ENCODE measurements at regions not wholly inside any gene's neighbourhood (a gene's known extent, or its start where the extent isn't known, plus 50 kb on each side); places are given as distances from the start of the nearest gene placed in this dataset.

GRCh38 chr1:244971552-244972216 is 107.3 kb upstream of the HNRNPU start:
- Histone ChIP-seq H3K36me3 (ENCODE audit: insufficient read depth, low read length) (no peaks in the 10 kb centered on the region), H3K27me3 (ENCODE audit: insufficient read depth, low read length, poor library complexity, severe bottlenecking) (no peaks in the 10 kb centered on the region), H3K4me1 (ENCODE audit: insufficient read depth, low read length) (peaks cover 12% of the 10 kb centered on the region), H3K9me3 (ENCODE audit: low read length) (no peaks in the 10 kb centered on the region), H3K4me3 (ENCODE audit: low read length) (peak overlapping the region; percentile 69), H3K27ac (ENCODE audit: low read depth, low read length) (peak overlapping the region; percentile 99)
- Mint-ChIP-seq H3K27me3 (no peaks in the 10 kb centered on the region), H3K4me1 (peaks cover 16 to 29% (median 19%) of the 10 kb centered on the region in 3 donors), H3K9me3 (no peaks in the 10 kb centered on the region), H3K36me3 (peaks cover 0 to 16% (median 2%) of the 10 kb centered on the region in 3 donors), H3K27ac (peak overlapping the region; percentile 96 to 100 (median 98)), H3K4me3 (peak overlapping the region; percentile 91 to 98 (median 93))
- ChIA-PET CTCF (interaction anchor here (0.7 to 2.2 kb wide), 6 partner anchors 7 to 170 kb away, joined by 3 to 20 read pairs (median 5); partner anchors contain the start of genes COX20 and HNRNPU), POLR2A (interaction anchor here (0.6 to 5.0 kb wide), 10 partner anchors 57 to 1717 kb away, joined by 3 to 205 read pairs (median 5); partner anchors contain the start of genes CEP170, COX20 and HNRNPU)
- no peak for DNase-seq

GRCh38 chr1:244970744-244971551 is 106.6 kb upstream of the HNRNPU start:
- DNase-seq = peak; percentile 86 to 96 (median 95)
- Histone ChIP-seq H3K27ac (ENCODE audit: low read depth, low read length) (peak overlapping the region; percentile 99), H3K27me3 (ENCODE audit: insufficient read depth, low read length, poor library complexity, severe bottlenecking) (no peaks in the 10 kb centered on the region), H3K4me1 (ENCODE audit: insufficient read depth, low read length) (peaks cover 12% of the 10 kb centered on the region), H3K4me3 (ENCODE audit: low read length) (peak overlapping the region; percentile 69), H3K36me3 (ENCODE audit: insufficient read depth, low read length) (no peaks in the 10 kb centered on the region), H3K9me3 (ENCODE audit: low read length) (no peaks in the 10 kb centered on the region)
- POLR2A ChIA-PET = interaction anchor here (0.7 to 5.0 kb wide), 10 partner anchors 36 to 1716 kb away, joined by 3 to 205 read pairs (median 4); partner anchors contain the start of genes CEP170, COX20 and HNRNPU
- H3K36me3 Mint-ChIP-seq = peaks cover 0 to 16% (median 2%) of the 10 kb centered on the region in 3 donors
- no peaks in the 10 kb centered on the region for H3K9me3 Mint-ChIP-seq
- H3K27me3 Mint-ChIP-seq = no peaks in the 10 kb centered on the region
- H3K4me3 Mint-ChIP-seq = peak overlapping the region; percentile 91 to 98 (median 93)
- H3K4me1 Mint-ChIP-seq = peaks cover 16 to 29% (median 19%) of the 10 kb centered on the region in 3 donors
- CTCF ChIA-PET = interaction anchor here (0.7 to 2.2 kb wide), 6 partner anchors 8 to 170 kb away, joined by 3 to 20 read pairs (median 5); partner anchors contain the start of genes COX20 and HNRNPU
- H3K27ac Mint-ChIP-seq = peak overlapping the region; percentile 96 to 100 (median 98)

GRCh38 chr1:244970236-244970743 is 105.9 kb upstream of the HNRNPU start:
- DNase-seq = peak in 3 of 5 donors; percentile 61 to 85 (median 82)
- Histone ChIP-seq H3K4me3 (ENCODE audit: low read length) (peak overlapping the region; percentile 69), H3K9me3 (ENCODE audit: low read length) (no peaks in the 10 kb centered on the region), H3K36me3 (ENCODE audit: insufficient read depth, low read length) (no peaks in the 10 kb centered on the region), H3K4me1 (ENCODE audit: insufficient read depth, low read length) (peaks cover 12% of the 10 kb centered on the region), H3K27ac (ENCODE audit: low read depth, low read length) (peak overlapping the region; percentile 99), H3K27me3 (ENCODE audit: insufficient read depth, low read length, poor library complexity, severe bottlenecking) (no peaks in the 10 kb centered on the region)
- peak overlapping the region; percentile 91 to 98 (median 93) for H3K4me3 Mint-ChIP-seq
- H3K4me1 Mint-ChIP-seq = peaks cover 16 to 29% (median 19%) of the 10 kb centered on the region in 3 donors
- no peaks in the 10 kb centered on the region for H3K27me3 Mint-ChIP-seq
- peaks cover 0 to 16% (median 2%) of the 10 kb centered on the region in 3 donors for H3K36me3 Mint-ChIP-seq
- CTCF ChIA-PET = interaction anchor here (1.5 to 2.2 kb wide), 4 partner anchors 9 to 169 kb away, joined by 4 to 20 read pairs (median 12); partner anchors contain the start of genes COX20 and HNRNPU
- POLR2A ChIA-PET = interaction anchor here (0.7 to 5.0 kb wide), 9 partner anchors 37 to 318 kb away, joined by 3 to 205 read pairs (median 5); partner anchors contain the start of genes COX20 and HNRNPU
- H3K9me3 Mint-ChIP-seq = no peaks in the 10 kb centered on the region
- peak overlapping the region; percentile 97 to 100 (median 100) for H3K27ac Mint-ChIP-seq

- Histone ChIP-seq H3K4me1 (ENCODE audit: insufficient read depth, low read length) (peaks cover 12% of the 10 kb centered on the region), H3K9me3 (ENCODE audit: low read length) (no peaks in the 10 kb centered on the region), H3K27ac (ENCODE audit: low read depth, low read length) (peak overlapping the region; percentile 99), H3K4me3 (ENCODE audit: low read length) (peak overlapping the region; percentile 67), H3K27me3 (ENCODE audit: insufficient read depth, low read length, poor library complexity, severe bottlenecking) (no peaks in the 10 kb centered on the region), H3K36me3 (ENCODE audit: insufficient read depth, low read length) (no peaks in the 10 kb centered on the region)
- peak; percentile 39 to 85 (median 81) for DNase-seq
- peak overlapping the region; percentile 89 to 98 (median 93) for H3K4me3 Mint-ChIP-seq
- H3K9me3 Mint-ChIP-seq = no peaks in the 10 kb centered on the region
- peaks cover 0 to 16% (median 2%) of the 10 kb centered on the region in 3 donors for H3K36me3 Mint-ChIP-seq
- ChIA-PET CTCF (interaction anchor here (0.8 to 1.5 kb wide), 8 partner anchors 8 to 168 kb away, joined by 3 to 7 read pairs (median 4); partner anchors contain the start of gene HNRNPU), POLR2A (interaction anchor here (0.7 to 5.0 kb wide), 10 partner anchors 9 to 921 kb away, joined by 3 to 205 read pairs (median 4); partner anchors contain the start of genes COX20 and HNRNPU)
- peak overlapping the region; percentile 97 to 100 (median 100) for H3K27ac Mint-ChIP-seq
- H3K4me1 Mint-ChIP-seq = peaks cover 16 to 29% (median 19%) of the 10 kb centered on the region in 3 donors
- no peaks in the 10 kb centered on the region for H3K27me3 Mint-ChIP-seq
These were observed 105.3 kb upstream of the HNRNPU start for GRCh38 chr1:244969355-244970235.

- no peaks in the 10 kb centered on the region for H3K9me3 Mint-ChIP-seq
- Histone ChIP-seq H3K27me3 (ENCODE audit: insufficient read depth, low read length, poor library complexity, severe bottlenecking) (no peaks in the 10 kb centered on the region), H3K9me3 (ENCODE audit: low read length) (no peaks in the 10 kb centered on the region), H3K4me3 (ENCODE audit: low read length) (no peak overlapping the region), H3K27ac (ENCODE audit: low read depth, low read length) (peak overlapping the region; percentile 99), H3K36me3 (ENCODE audit: insufficient read depth, low read length) (no peaks in the 10 kb centered on the region), H3K4me1 (ENCODE audit: insufficient read depth, low read length) (peaks cover 20% of the 10 kb centered on the region)
- H3K27ac Mint-ChIP-seq = peak overlapping the region in 7 of 8 donors; percentile 97 to 100 (median 100)
- peaks cover 0 to 16% (median 2%) of the 10 kb centered on the region in 3 donors for H3K36me3 Mint-ChIP-seq
- H3K4me3 Mint-ChIP-seq = peak overlapping the region in 4 of 7 donors; percentile 23 to 98 (median 94)
- ChIA-PET CTCF (interaction anchor here (0.8 to 1.5 kb wide), 8 partner anchors 8 to 167 kb away, joined by 3 to 7 read pairs (median 4); partner anchors contain the start of gene HNRNPU), POLR2A (interaction anchor here (0.7 to 5.0 kb wide), 7 partner anchors 10 to 238 kb away, joined by 3 to 205 read pairs (median 7); partner anchors contain the start of genes COX20 and HNRNPU)
- peaks cover 22 to 35% (median 26%) of the 10 kb centered on the region in 3 donors for H3K4me1 Mint-ChIP-seq
- no peaks in the 10 kb centered on the region for H3K27me3 Mint-ChIP-seq
- DNase-seq = no peak
These were observed 104.5 kb upstream of the HNRNPU start for GRCh38 chr1:244968881-244969280.

GRCh38 chr1:244968471-244968871 is 104.1 kb upstream of the HNRNPU start:
- no peaks in the 10 kb centered on the region for H3K27me3 ChIP-seq (ENCODE audit: insufficient read depth, low read length, poor library complexity, severe bottlenecking)
- Mint-ChIP-seq H3K4me1 (peaks cover 26 to 39% (median 30%) of the 10 kb centered on the region in 3 donors), H3K27ac (peak overlapping the region in 7 of 8 donors; percentile 69 to 100 (median 97)), H3K4me3 (peak overlapping the region in 5 of 7 donors; percentile 23 to 55 (median 39)), H3K27me3 (no peaks in the 10 kb centered on the region), H3K9me3 (no peaks in the 10 kb centered on the region), H3K36me3 (peaks cover 0 to 16% (median 2%) of the 10 kb centered on the region in 3 donors)
- no peaks in the 10 kb centered on the region for H3K36me3 ChIP-seq (ENCODE audit: insufficient read depth, low read length)
- peaks cover 24% of the 10 kb centered on the region for H3K4me1 ChIP-seq (ENCODE audit: insufficient read depth, low read length)
- no peaks in the 10 kb centered on the region for H3K9me3 ChIP-seq (ENCODE audit: low read length)
- no peak overlapping the region for H3K27ac ChIP-seq (ENCODE audit: low read depth, low read length)
- ChIA-PET POLR2A (interaction anchor here (4.2 to 5.0 kb wide), 2 partner anchors 105 to 133 kb away, joined by 99 to 205 read pairs; partner anchors contain the start of genes COX20 and HNRNPU), CTCF (interaction anchor here (1.4 kb wide), 1 partner anchor 12 kb away, joined by 3 read pairs; no protein-coding TSS in a partner anchor)
- DNase-seq = no peak
- H3K4me3 ChIP-seq (ENCODE audit: low read length) = no peak overlapping the region
